Activated naive CD8-positive, alpha-beta T cell treated with anti-CD3 and anti-CD28 coated beads, Interleukin-2, amount 50 U/mL, for 16 hours (primary cell): ENCODE measurements at regions not wholly inside any gene's neighbourhood (a gene's known extent, or its start where the extent isn't known, plus 50 kb on each side); places are given as distances from the start of the nearest gene placed in this dataset.

Experiments used
- DNase-seq: peaks from one replicate; pipeline ENCODE4 v3.0.0-alpha.2; 2020; ENCODE audit warnings: low read depth, low spot score

- no peak for DNase-seq
Observed at GRCh38 chr5:158123595-158123994, 264.6 kb upstream of the CLINT1 start.

- DNase-seq = no peak
Observed at GRCh38 chr5:158121678-158122077, 262.7 kb upstream of the CLINT1 start.

- no peak for DNase-seq
Observed at GRCh38 chr5:158120760-158121159, 261.8 kb upstream of the CLINT1 start.

GRCh38 chr5:158119961-158120723 lies 261.2 kb upstream of the CLINT1 start:
- no peak for DNase-seq

- DNase-seq = no peak
Observed at GRCh38 chr5:158117467-158118160, 258.7 kb upstream of the CLINT1 start.

GRCh38 chr5:158116965-158117364 lies 258.0 kb upstream of the CLINT1 start:
- DNase-seq = no peak

- no peak for DNase-seq
Observed at GRCh38 chr5:158115468-158115867, 256.5 kb upstream of the CLINT1 start.

- no peak for DNase-seq
Observed at GRCh38 chr5:158108177-158108576, 249.2 kb upstream of the CLINT1 start.

GRCh38 chr5:158100373-158100888 lies 241.5 kb upstream of the CLINT1 start:
- DNase-seq = no peak

- DNase-seq = no peak
Observed at GRCh38 chr5:158099571-158100105, 240.7 kb upstream of the CLINT1 start.

- DNase-seq = no peak
Observed at GRCh38 chr5:158096835-158097234, 237.9 kb upstream of the CLINT1 start.

- DNase-seq = no peak
Observed at GRCh38 chr5:158086856-158087255, 227.9 kb upstream of the CLINT1 start.

GRCh38 chr5:158084292-158084691 lies 225.3 kb upstream of the CLINT1 start:
- DNase-seq = no peak

- no peak for DNase-seq
Observed at GRCh38 chr5:158082696-158083287, 223.8 kb upstream of the CLINT1 start.

- DNase-seq = no peak
Observed at GRCh38 chr5:158080112-158080511, 221.2 kb upstream of the CLINT1 start.

GRCh38 chr5:158079097-158079496 lies 220.2 kb upstream of the CLINT1 start:
- DNase-seq = no peak

- peak; percentile 13 for DNase-seq
Observed at GRCh38 chr5:158074992-158075769, 216.2 kb upstream of the CLINT1 start.

GRCh38 chr5:158074597-158074991 lies 215.6 kb upstream of the CLINT1 start:
- no peak for DNase-seq

- DNase-seq = no peak
Observed at GRCh38 chr5:158070859-158071258, 211.9 kb upstream of the CLINT1 start.

GRCh38 chr5:158069838-158070237 lies 210.9 kb upstream of the CLINT1 start:
- DNase-seq = no peak

- no peak for DNase-seq
Observed at GRCh38 chr5:158068964-158069363, 210.0 kb upstream of the CLINT1 start.

GRCh38 chr5:158066076-158066475 lies 207.1 kb upstream of the CLINT1 start:
- no peak for DNase-seq
